HFF-Myc (cell line): ENCODE measurements at regions not wholly inside any gene's neighbourhood (a gene's known extent, or its start where the extent isn't known, plus 50 kb on each side); places are given as distances from the start of the nearest gene placed in this dataset.

Experiments used
- DNase-seq: peaks from one replicate; pipeline ENCODE4 v3.0.0-alpha.2; 2011; ENCODE audit warnings: low read depth; ENCODE audit errors: extremely low read depth
- H3K4me3 ChIP-seq: replicated peaks from 2 replicates; pipeline ENCODE4 v1.5.1; 2011; ENCODE audit warnings: low read depth, mild to moderate bottlenecking, control low read depth, low read length
- TF ChIP-seq, protein P1 (sequence below): IDR thresholded peaks from 2 replicates; pipeline ENCODE4 v1.5.1; 2012; ENCODE audit warnings: mild to moderate bottlenecking, low read depth, low read length, control low read depth; ENCODE audit errors: missing control alignments

DNA sequence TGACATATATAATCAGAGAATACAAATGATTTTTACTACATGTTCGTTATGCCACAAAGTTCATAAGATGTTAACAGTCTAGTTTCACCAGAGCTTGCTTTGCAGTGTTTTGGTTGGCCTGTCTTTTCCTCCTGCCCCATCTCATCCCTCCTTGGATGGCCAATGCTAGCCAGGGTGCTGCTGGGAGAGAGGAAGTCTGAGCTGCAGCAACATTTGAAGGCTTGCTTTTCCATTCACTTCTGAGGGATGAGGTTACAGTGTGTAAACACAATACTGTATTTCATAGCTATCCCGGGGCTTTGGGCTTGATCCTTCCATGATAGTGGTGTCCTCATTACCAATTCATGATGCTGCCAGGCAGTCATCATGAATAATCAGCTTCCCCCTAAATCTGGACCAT is 170.5 kb downstream of the RAB11FIP2 start:
- DNase-seq, result no peak
- TF ChIP-seq, protein P1, sequence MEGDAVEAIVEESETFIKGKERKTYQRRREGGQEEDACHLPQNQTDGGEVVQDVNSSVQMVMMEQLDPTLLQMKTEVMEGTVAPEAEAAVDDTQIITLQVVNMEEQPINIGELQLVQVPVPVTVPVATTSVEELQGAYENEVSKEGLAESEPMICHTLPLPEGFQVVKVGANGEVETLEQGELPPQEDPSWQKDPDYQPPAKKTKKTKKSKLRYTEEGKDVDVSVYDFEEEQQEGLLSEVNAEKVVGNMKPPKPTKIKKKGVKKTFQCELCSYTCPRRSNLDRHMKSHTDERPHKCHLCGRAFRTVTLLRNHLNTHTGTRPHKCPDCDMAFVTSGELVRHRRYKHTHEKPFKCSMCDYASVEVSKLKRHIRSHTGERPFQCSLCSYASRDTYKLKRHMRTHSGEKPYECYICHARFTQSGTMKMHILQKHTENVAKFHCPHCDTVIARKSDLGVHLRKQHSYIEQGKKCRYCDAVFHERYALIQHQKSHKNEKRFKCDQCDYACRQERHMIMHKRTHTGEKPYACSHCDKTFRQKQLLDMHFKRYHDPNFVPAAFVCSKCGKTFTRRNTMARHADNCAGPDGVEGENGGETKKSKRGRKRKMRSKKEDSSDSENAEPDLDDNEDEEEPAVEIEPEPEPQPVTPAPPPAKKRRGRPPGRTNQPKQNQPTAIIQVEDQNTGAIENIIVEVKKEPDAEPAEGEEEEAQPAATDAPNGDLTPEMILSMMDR, result no peak
- H3K4me3 ChIP-seq, result no peak overlapping the region

DNA sequence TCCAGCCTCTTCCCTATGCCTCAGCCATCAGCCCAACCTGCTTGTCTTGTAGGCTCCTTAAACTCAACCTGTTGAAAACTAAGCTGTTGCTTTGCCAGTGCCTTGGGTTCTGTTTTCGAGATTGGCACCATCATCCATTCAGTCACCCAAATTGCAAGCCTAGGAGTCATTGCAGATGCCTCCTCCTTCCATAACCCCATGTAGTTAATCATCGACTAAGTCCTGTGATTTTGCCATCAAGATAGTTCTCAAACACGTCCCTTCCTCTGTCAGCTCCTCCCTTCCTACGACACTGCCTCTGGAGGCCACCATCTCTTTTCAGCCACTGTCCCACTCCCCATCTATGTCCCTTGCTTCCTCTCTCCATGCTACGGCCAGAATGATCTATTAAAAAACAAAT is 168.1 kb downstream of the RAB11FIP2 start:
- TF ChIP-seq, protein P1, result no peak
- DNase-seq, result no peak
- no peak overlapping the region for H3K4me3 ChIP-seq

DNA sequence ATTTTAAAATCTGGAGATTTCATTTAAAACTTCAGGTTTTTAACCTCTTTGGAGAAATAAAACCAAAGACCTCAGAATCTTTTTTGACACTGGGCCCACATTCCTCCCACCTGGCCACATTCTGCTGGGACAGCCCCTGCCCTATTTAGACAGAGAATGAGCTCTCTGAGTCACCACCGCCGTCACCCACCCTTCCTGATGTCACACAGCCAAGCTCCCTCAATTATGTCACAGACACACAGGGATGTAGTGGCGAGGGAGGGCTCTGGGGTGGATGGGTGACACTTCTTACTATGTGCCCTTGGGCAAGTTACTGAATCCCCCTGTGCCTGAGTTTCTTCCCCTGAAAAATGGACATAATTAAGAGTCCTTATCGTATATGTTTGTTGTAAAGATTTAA is 162.6 kb downstream of the RAB11FIP2 start:
- no peak overlapping the region for H3K4me3 ChIP-seq
- TF ChIP-seq, protein P1, result no peak
- DNase-seq, result no peak

DNA sequence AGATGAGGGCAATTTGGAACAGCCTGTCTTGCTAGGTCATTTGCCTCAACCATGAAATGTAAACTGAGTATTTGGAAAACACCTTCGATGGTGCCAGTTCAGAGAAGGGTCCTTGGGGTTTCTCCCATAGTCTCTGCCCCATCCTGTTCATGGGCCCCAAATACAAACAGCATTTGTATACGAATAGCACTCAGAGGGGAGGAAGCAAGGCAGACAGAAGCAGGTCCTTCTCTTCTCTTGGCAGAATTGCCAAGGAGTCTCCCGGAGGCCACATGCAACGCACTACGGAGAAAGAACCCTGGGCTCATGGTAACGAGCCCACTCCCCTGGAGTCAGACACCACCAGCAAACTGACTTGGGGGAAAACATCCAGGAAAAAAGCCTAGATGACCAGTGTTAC is 162.1 kb downstream of the RAB11FIP2 start:
- TF ChIP-seq, protein P1, result no peak
- H3K4me3 ChIP-seq, result no peak overlapping the region
- DNase-seq, result no peak

DNA sequence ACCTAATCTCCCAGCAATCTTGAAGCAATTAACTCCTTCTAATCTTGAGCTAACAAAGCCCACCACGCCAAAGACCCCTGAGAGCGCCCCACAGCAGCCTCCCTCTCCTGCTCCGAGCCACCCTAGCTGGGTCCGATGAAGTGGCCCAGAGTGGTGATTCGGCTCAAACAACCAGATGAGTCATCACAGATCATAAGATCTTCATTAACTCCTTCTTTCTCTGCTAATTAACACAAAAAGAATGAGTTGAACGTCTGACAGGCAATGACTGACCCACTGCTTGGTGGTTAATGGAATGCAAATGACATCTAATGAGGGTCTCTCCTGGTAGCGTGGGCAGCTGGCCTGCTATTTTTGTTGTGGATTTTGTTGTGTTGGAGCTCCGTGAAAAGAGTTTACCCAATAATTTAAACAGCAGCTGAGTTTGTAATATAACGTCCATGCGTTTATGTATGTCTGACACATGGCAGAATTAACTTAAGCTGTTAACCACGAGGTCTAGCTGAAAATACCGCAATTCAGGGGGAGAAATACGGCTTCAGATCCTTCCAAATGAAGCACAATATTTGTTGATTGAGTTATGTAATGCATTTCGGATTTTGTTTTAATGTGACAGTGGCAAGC is 161.4 kb downstream of the RAB11FIP2 start:
- DNase-seq, result no peak
- TF ChIP-seq, protein P1, result no peak
- no peak overlapping the region for H3K4me3 ChIP-seq

DNA sequence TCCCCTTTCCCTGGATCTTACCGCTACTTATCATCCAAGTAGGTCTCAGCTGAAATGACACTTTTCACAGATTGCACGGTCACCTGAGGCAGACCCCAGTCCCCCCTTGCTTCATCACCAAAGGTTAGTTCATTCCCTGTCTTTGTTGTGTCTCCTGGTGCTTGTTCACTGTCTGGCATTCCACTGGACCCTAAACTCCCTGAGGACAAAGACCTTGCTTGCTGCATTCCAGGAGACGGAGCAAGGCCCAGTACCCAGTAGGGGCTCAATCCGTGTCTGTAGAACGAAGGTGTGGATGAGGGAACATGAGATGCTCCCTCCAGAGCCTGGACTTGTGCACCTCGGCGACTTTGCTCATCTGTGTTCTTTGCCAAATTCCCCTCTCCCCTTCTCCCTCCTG is 160.0 kb downstream of the RAB11FIP2 start:
- DNase-seq, result no peak
- TF ChIP-seq, protein P1, result no peak
- no peak overlapping the region for H3K4me3 ChIP-seq

DNA sequence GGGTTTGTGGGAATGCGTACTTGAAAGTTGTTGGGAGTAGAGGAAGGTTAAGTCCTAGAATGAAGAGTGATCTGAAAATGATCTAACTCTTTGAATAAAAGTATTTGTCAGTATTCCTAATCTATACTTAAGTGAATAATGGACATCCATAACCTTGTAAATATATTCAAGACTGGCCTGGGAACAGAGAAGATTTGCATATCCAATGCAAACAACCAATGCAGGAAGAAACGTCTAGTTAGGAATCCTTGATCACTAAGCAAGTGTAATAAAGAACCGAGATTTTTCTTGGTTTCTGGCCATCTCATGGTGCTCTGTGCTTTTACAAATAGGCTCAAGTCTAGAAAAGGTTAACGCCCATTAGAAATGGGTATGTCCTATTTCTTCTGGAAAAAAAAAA is 157.1 kb downstream of the RAB11FIP2 start:
- no peak overlapping the region for H3K4me3 ChIP-seq
- TF ChIP-seq, protein P1, result no peak
- DNase-seq, result no peak
